Fibroblast of villous mesenchyme (primary cell): ENCODE measurements at regions not wholly inside any gene's neighbourhood (a gene's known extent, or its start where the extent isn't known, plus 50 kb on each side); places are given as distances from the start of the nearest gene placed in this dataset.
"Not testable (repeated sequence)": the region's sequence is repeated elsewhere in the genome, so short reads cannot be mapped to it uniquely, and the experiment has no call there.

Source experiments
- DNase-seq: peaks from one replicate; pipeline ENCODE4 v3.0.0-alpha.2; 2010; ENCODE audit warnings: low read depth
- H3K4me3 ChIP-seq: 2 replicates; pipeline ENCODE4 v1.5.1; 2011; ENCODE audit warnings: low read depth, mild to moderate bottlenecking, low read length
- CTCF ChIP-seq: IDR thresholded peaks from 2 replicates; pipeline ENCODE4 v1.5.1; 2012; ENCODE audit warnings: low read depth, mild to moderate bottlenecking, low read length; ENCODE audit not compliant: insufficient read depth

DNA sequence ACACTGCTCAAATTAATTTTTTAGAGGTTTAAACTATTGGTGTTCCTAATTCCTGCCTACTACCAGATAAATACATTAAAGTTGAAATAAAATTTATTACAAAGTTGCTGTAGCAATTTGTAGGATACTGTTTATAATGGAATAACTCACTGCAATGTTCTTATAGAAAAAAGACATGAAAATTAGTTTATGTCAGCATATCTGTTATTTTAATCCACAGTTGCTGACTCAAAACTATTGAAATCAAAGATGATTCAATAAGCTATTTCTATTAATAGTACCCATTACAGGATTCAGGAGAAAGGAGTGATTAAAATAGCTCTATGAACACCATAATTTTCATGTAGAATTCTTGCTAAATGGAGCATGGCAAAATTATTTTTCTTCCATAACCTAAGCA is 764.4 kb upstream of the NUDT12 start:
- H3K4me3 ChIP-seq, result no peak overlapping the region
- DNase-seq, result no peak
- TF ChIP-seq CTCF, result no peak

GRCh38 chr5:104325356-104325755 is 762.8 kb upstream of the NUDT12 start:
- DNase-seq, result no peak
- no peak for TF ChIP-seq CTCF
- H3K4me3 ChIP-seq, result no peak overlapping the region

DNA sequence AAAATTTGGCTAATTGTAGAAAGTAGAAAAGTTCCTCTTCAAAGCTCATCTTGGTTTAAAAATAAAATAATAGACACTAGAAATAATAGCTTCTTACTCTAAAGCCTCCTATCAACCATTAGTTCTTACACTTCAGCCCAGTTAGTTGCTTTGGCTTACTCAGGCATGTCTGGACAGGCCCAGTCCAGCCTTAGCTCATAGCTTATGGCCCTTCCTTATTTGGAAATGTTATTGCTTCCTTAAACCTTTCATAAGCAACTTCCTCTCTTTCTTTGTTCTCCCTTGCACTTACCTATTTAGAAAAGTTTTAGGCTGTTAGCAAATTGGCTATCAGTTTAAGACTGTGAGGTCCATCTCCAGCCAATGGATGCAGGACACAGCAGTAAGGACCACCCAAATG is 754.1 kb upstream of the NUDT12 start:
- DNase-seq, result peak; percentile 16
- H3K4me3 ChIP-seq, result not testable (repeated sequence)

GRCh38 chr5:104312481-104312880 is 749.9 kb upstream of the NUDT12 start:
- DNase-seq, result no peak
- no peak for TF ChIP-seq CTCF
- H3K4me3 ChIP-seq, result no peak overlapping the region

DNA sequence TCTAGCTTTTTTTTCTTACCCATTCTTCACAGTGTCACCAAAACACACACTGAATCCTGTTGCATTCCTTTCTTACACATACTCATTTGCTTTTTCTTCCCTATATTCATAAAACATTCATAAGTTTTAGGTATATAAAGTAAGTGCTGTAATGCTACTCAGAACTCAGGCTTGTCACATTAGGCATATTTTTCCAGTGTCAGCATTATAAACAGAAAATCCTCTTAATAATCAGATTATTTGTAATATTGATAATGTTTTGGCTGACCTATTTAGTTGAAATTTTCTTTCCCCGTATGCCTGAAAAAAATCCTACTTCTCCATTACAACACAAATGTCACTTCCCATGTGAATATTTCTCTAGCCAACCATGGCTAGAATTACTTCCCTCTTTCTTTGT is 743.0 kb upstream of the NUDT12 start:
- no peak overlapping the region for H3K4me3 ChIP-seq
- DNase-seq, result no peak
- no peak for TF ChIP-seq CTCF

DNA sequence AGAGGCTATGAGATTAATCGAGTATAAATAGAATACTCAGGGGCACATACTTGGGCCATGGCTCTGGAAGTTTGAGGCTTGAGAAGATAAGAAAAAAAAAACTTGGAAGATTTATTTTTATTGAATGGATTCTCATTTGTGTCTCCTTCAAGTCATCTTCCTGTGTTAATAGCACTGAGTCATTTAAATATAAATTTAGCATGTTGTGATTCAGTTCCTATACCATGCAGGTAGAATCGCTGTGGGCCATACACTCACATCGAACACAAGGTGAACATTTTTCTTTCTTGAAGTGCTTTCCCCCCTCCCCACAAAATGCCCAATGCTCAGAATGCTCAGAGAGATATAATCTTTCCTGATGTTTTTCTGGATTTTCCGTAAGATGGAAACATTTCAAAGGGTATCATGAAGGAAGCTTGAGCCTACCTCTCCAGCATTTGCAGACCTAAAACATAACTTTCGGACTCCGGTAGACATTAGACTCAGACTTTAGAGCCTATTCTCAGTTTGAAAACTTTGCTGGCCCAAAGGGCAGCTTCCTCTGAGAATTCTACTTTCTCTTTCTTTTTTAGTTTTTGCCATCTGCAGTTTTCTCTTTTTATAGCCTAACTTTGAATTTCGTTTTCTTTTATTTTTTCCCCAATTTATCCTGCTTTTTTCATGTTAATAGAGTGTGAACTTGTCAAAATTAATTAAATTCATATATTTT is 737.6 kb upstream of the NUDT12 start:
- no peak for TF ChIP-seq CTCF
- no peak for DNase-seq
- H3K4me3 ChIP-seq, result no peak overlapping the region

DNA sequence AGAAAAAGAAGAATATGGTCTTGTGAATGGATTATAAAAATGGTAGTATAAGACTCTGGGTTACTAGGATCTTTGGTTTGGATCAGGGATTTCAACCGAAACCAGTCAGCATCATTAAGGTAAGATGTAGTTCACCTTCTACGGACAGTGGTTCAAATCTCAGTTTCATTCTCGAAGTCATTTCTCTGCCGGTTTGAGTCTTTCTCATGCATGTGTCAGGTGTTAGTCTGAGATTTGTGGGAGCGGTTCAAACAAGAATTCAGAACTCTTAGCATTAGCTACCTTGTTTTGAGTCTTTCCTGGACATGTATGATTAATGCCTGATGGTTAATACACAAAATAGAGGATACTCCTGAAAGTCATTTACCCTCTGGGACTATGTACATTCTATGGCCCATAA is 735.9 kb upstream of the NUDT12 start:
- TF ChIP-seq CTCF, result no peak
- H3K4me3 ChIP-seq, result no peak overlapping the region
- DNase-seq, result no peak
